CD4-positive, alpha-beta memory T cell (primary cell): ENCODE measurements at regions not wholly inside any gene's neighbourhood (a gene's known extent, or its start where the extent isn't known, plus 50 kb on each side); places are given as distances from the start of the nearest gene placed in this dataset.

Experiments
- CTCF ChIA-PET: fragments of 350-600 bp; sonication (Branson Sonifier 250); formaldehyde crosslinking; loops from one replicate; lab custom pipeline; 2021; ENCODE audit warnings: inconsistent platforms; ENCODE audit not compliant: partially characterized antibody; lab: Charles Lee
- POLR2A ChIA-PET: fragments of 350-600 bp; sonication (Branson Sonifier 250); formaldehyde crosslinking; loops from one replicate; lab custom pipeline; 2021; ENCODE audit not compliant: partially characterized antibody; lab: Charles Lee
- DNase-seq, 5 donors: peaks; one replicate each; pipeline versions ENCODE4 v3.0.0 to v3.0.0-alpha.2; 2020 to 2022; ENCODE audit warnings: mixed read lengths in 1 of 5
- H3K27ac ChIP-seq: one replicate; pipeline ENCODE4 v1.7.0; 2013; ENCODE audit warnings: low read depth, low read length
- H3K27me3 ChIP-seq: 2 replicates; pipeline ENCODE4 v1.7.0; 2013; ENCODE audit warnings: mild to moderate bottlenecking, low read length, moderate library complexity; ENCODE audit not compliant: insufficient read depth
- H3K36me3 ChIP-seq: 2 replicates; pipeline ENCODE4 v1.7.0; 2013; ENCODE audit warnings: mild to moderate bottlenecking, low read length, moderate library complexity; ENCODE audit not compliant: insufficient read depth
- H3K4me1 ChIP-seq: 2 replicates; pipeline ENCODE4 v1.7.0; 2013; ENCODE audit warnings: mild to moderate bottlenecking, low read length, moderate library complexity; ENCODE audit not compliant: insufficient read depth
- H3K4me3 ChIP-seq, 2 donors: one replicate each; pipeline ENCODE4 v1.7.0; 2013; ENCODE audit warnings: low read length in 2 of 2, mild to moderate bottlenecking in 1 of 2
- H3K9me3 ChIP-seq, 2 donors: one replicate each; pipeline ENCODE4 v1.7.0; 2013; ENCODE audit warnings: low read length in 2 of 2, control low read depth in 1 of 2; ENCODE audit not compliant: control insufficient read depth in 1 of 2
- H3K27ac Mint-ChIP-seq, 7 donors: one replicate each; pipeline ENCODE4 v1.8.0; 2020 to 2021; ENCODE audit warnings: mixed read lengths in 7 of 7, mild to moderate bottlenecking in 6 of 7, inconsistent platforms in 3 of 7, moderate library complexity in 3 of 7
- H3K27me3 Mint-ChIP-seq, 2 donors: one replicate each; pipeline ENCODE4 v1.8.0; 2020 to 2021; ENCODE audit warnings: mixed read lengths in 2 of 2
- H3K36me3 Mint-ChIP-seq, 2 donors: one replicate each; pipeline ENCODE4 v1.8.0; 2020 to 2021; ENCODE audit warnings: mixed read lengths in 2 of 2, inconsistent platforms in 1 of 2, mild to moderate bottlenecking in 1 of 2
- H3K4me1 Mint-ChIP-seq, 4 donors: one replicate each; pipeline ENCODE4 v1.8.0; 2020 to 2021; ENCODE audit warnings: mixed read lengths in 4 of 4, mild to moderate bottlenecking in 1 of 4
- H3K4me3 Mint-ChIP-seq, 8 donors: one replicate each; pipeline ENCODE4 v1.8.0; 2020 to 2021; ENCODE audit warnings: mixed read lengths in 8 of 8, mild to moderate bottlenecking in 7 of 8, moderate library complexity in 6 of 8, inconsistent platforms in 3 of 8
- H3K9me3 Mint-ChIP-seq, 8 donors: one replicate each; pipeline ENCODE4 v1.8.0; 2020 to 2021; ENCODE audit warnings: mixed read lengths in 8 of 8, mild to moderate bottlenecking in 5 of 8, inconsistent platforms in 3 of 8, moderate library complexity in 1 of 8
- intact Hi-C: fragments of 100-400 bp; cut with micrococcal nuclease; formaldehyde crosslinking; loops from one replicate; pipeline ENCODE4 v1.15.1; 2023

GRCh38 chr15:69988541-69989225 lies 109.0 kb downstream of the TLE3 start:
- no peaks in the 10 kb centered on the region for H3K4me1 ChIP-seq
- Mint-ChIP-seq H3K27ac (no peak overlapping the region), H3K9me3 (no peaks in the 10 kb centered on the region), H3K4me3 (no peak overlapping the region), H3K4me1 (no peaks in the 10 kb centered on the region), H3K36me3 (no peaks in the 10 kb centered on the region), H3K27me3 (peaks cover 9 to 14% of the 10 kb centered on the region in 2 donors)
- H3K4me3 ChIP-seq = no peak overlapping the region
- H3K9me3 ChIP-seq = no peaks in the 10 kb centered on the region
- POLR2A ChIA-PET = no interaction called here
- no peak for DNase-seq
- intact Hi-C loops = no loop called here
- H3K27me3 ChIP-seq = no peaks in the 10 kb centered on the region
- CTCF ChIA-PET = no interaction called here
- no peak overlapping the region for H3K27ac ChIP-seq
- H3K36me3 ChIP-seq = no peaks in the 10 kb centered on the region

GRCh38 chr15:69990566-69991421 lies 106.9 kb downstream of the TLE3 start:
- Histone ChIP-seq H3K36me3 (no peaks in the 10 kb centered on the region), H3K27me3 (no peaks in the 10 kb centered on the region), H3K4me1 (no peaks in the 10 kb centered on the region), H3K27ac (no peak overlapping the region), H3K4me3 (no peak overlapping the region), H3K9me3 (no peaks in the 10 kb centered on the region)
- Mint-ChIP-seq H3K9me3 (no peaks in the 10 kb centered on the region), H3K4me1 (no peaks in the 10 kb centered on the region), H3K36me3 (no peaks in the 10 kb centered on the region), H3K4me3 (no peak overlapping the region), H3K27ac (peak overlapping the region in 1 of 7 donors; percentile 7), H3K27me3 (peaks cover 4 to 8% of the 10 kb centered on the region in 2 donors)
- ChIA-PET CTCF (no interaction called here), POLR2A (no interaction called here)
- intact Hi-C loops = no loop called here
- no peak for DNase-seq

- Mint-ChIP-seq H3K4me1 (no peaks in the 10 kb centered on the region), H3K27ac (no peak overlapping the region), H3K9me3 (no peaks in the 10 kb centered on the region), H3K36me3 (no peaks in the 10 kb centered on the region), H3K27me3 (peaks cover 4 to 8% of the 10 kb centered on the region in 2 donors), H3K4me3 (no peak overlapping the region)
- Histone ChIP-seq H3K27ac (no peak overlapping the region), H3K4me1 (no peaks in the 10 kb centered on the region), H3K9me3 (no peaks in the 10 kb centered on the region), H3K4me3 (no peak overlapping the region), H3K36me3 (no peaks in the 10 kb centered on the region), H3K27me3 (no peaks in the 10 kb centered on the region)
- ChIA-PET CTCF (no interaction called here), POLR2A (no interaction called here)
- intact Hi-C loops = no loop called here
- DNase-seq = no peak
These were observed 106.2 kb downstream of the TLE3 start for GRCh38 chr15:69991551-69991980.

GRCh38 chr15:69992348-69992747 lies 105.4 kb downstream of the TLE3 start:
- DNase-seq = no peak
- Mint-ChIP-seq H3K9me3 (no peaks in the 10 kb centered on the region), H3K4me1 (no peaks in the 10 kb centered on the region), H3K4me3 (no peak overlapping the region), H3K36me3 (no peaks in the 10 kb centered on the region), H3K27ac (no peak overlapping the region), H3K27me3 (peaks cover 4 to 7% of the 10 kb centered on the region in 2 donors)
- H3K4me1 ChIP-seq = no peaks in the 10 kb centered on the region
- H3K36me3 ChIP-seq = no peaks in the 10 kb centered on the region
- ChIA-PET CTCF (no interaction called here), POLR2A (no interaction called here)
- intact Hi-C loops = no loop called here
- no peak overlapping the region for H3K4me3 ChIP-seq
- no peaks in the 10 kb centered on the region for H3K27me3 ChIP-seq
- H3K9me3 ChIP-seq = no peaks in the 10 kb centered on the region
- H3K27ac ChIP-seq = no peak overlapping the region

GRCh38 chr15:69994429-69995205 lies 103.1 kb downstream of the TLE3 start:
- peaks cover 4 to 7% of the 10 kb centered on the region in 2 donors for H3K27me3 Mint-ChIP-seq
- no peaks in the 10 kb centered on the region for H3K9me3 Mint-ChIP-seq
- Histone ChIP-seq H3K4me1 (no peaks in the 10 kb centered on the region), H3K9me3 (no peaks in the 10 kb centered on the region), H3K36me3 (no peaks in the 10 kb centered on the region), H3K27ac (no peak overlapping the region), H3K4me3 (no peak overlapping the region), H3K27me3 (no peaks in the 10 kb centered on the region)
- intact Hi-C loops = no loop called here
- POLR2A ChIA-PET = no interaction called here
- no peak for DNase-seq
- H3K27ac Mint-ChIP-seq = no peak overlapping the region
- no peaks in the 10 kb centered on the region for H3K36me3 Mint-ChIP-seq
- H3K4me1 Mint-ChIP-seq = no peaks in the 10 kb centered on the region
- H3K4me3 Mint-ChIP-seq = no peak overlapping the region
- CTCF ChIA-PET = no interaction called here

GRCh38 chr15:69996321-69997160 lies 101.2 kb downstream of the TLE3 start:
- no peak overlapping the region for H3K27ac ChIP-seq
- no peaks in the 10 kb centered on the region for H3K9me3 ChIP-seq
- H3K36me3 ChIP-seq = no peaks in the 10 kb centered on the region
- CTCF ChIA-PET = interaction anchor here (0.6 kb wide), 1 partner anchor 484 kb away, joined by 3 read pairs; no protein-coding TSS in a partner anchor
- no peak overlapping the region for H3K4me3 Mint-ChIP-seq
- no peak overlapping the region for H3K27ac Mint-ChIP-seq
- peaks cover 2 to 6% of the 10 kb centered on the region in 2 donors for H3K27me3 Mint-ChIP-seq
- H3K36me3 Mint-ChIP-seq = no peaks in the 10 kb centered on the region
- POLR2A ChIA-PET = no interaction called here
- H3K4me1 ChIP-seq = no peaks in the 10 kb centered on the region
- H3K9me3 Mint-ChIP-seq = no peaks in the 10 kb centered on the region
- DNase-seq = no peak
- H3K27me3 ChIP-seq = no peaks in the 10 kb centered on the region
- H3K4me3 ChIP-seq = no peak overlapping the region
- intact Hi-C loops = no loop called here
- no peaks in the 10 kb centered on the region for H3K4me1 Mint-ChIP-seq
